GM18508 (cell line): ENCODE measurements at regions not wholly inside any gene's neighbourhood (a gene's known extent, or its start where the extent isn't known, plus 50 kb on each side); places are given as distances from the start of the nearest gene placed in this dataset.
"Not testable (repeated sequence)": the region's sequence is repeated elsewhere in the genome, so short reads cannot be mapped to it uniquely, and the experiment has no call there.

Source experiments
- ATAC-seq: cut with Tn5 transposase; IDR thresholded peaks from one replicate; pipeline ENCODE4 v1.9.1; 2021; ENCODE audit warnings: moderate number of reproducible peaks; ENCODE audit not compliant: insufficient read depth, unreplicated experiment

- ATAC-seq = no peak
These were observed 150.0 kb upstream of the NEBL start for GRCh38 chr10:21047096-21047495.

- no peak for ATAC-seq
These were observed 145.9 kb upstream of the NEBL start for GRCh38 chr10:21043044-21043443.

- no peak for ATAC-seq
These were observed 145.4 kb upstream of the NEBL start for GRCh38 chr10:21042536-21042935.

- no peak for ATAC-seq
These were observed 144.8 kb upstream of the NEBL start for GRCh38 chr10:21041763-21042458.

GRCh38 chr10:21039721-21040120, 142.6 kb upstream of the NEBL start:
- no peak for ATAC-seq

GRCh38 chr10:21036757-21037156, 139.6 kb upstream of the NEBL start:
- no peak for ATAC-seq

GRCh38 chr10:21034770-21035169, 137.7 kb upstream of the NEBL start:
- ATAC-seq = not testable (repeated sequence)

- no peak for ATAC-seq
These were observed 137.1 kb upstream of the NEBL start for GRCh38 chr10:21034241-21034640.

- ATAC-seq = no peak
These were observed 135.6 kb upstream of the NEBL start for GRCh38 chr10:21032587-21033319.

GRCh38 chr10:21031232-21031795, 134.2 kb upstream of the NEBL start:
- ATAC-seq = no peak

- no peak for ATAC-seq
These were observed 133.0 kb upstream of the NEBL start for GRCh38 chr10:21030091-21030490.

GRCh38 chr10:21022821-21023220, 125.7 kb upstream of the NEBL start:
- no peak for ATAC-seq

- ATAC-seq = no peak
These were observed 124.9 kb upstream of the NEBL start for GRCh38 chr10:21021843-21022594.

GRCh38 chr10:21021231-21021630, 124.1 kb upstream of the NEBL start:
- ATAC-seq = no peak

- peak; percentile 83 for ATAC-seq
These were observed 123.4 kb upstream of the NEBL start for GRCh38 chr10:21020545-21020944.

GRCh38 chr10:21019436-21019835, 122.3 kb upstream of the NEBL start:
- ATAC-seq = no peak

- no peak for ATAC-seq
These were observed 118.7 kb upstream of the NEBL start for GRCh38 chr10:21015851-21016250.

- ATAC-seq = no peak
These were observed 117.0 kb upstream of the NEBL start for GRCh38 chr10:21014141-21014540.

- ATAC-seq = no peak
These were observed 114.4 kb upstream of the NEBL start for GRCh38 chr10:21011433-21012018.

GRCh38 chr10:21010615-21011014, 113.5 kb upstream of the NEBL start:
- no peak for ATAC-seq
